A549 (cell line): ENCODE measurements at regions not wholly inside any gene's neighbourhood (a gene's known extent, or its start where the extent isn't known, plus 50 kb on each side); places are given as distances from the start of the nearest gene placed in this dataset.
A peak's percentile ranks its signal among the peaks of the same experiment; 100 is the strongest.

Experiments used
- ATAC-seq, 2 experiments: fragments of 200-7000 bp in 1 of 2; fragments of >200 bp in 1 of 2; cut with Nextera tagmentation in 1 of 2; cut with Tn5 transposase in 1 of 2; 3 replicates each; pipeline versions ENCODE4 v1.8.0 to v1.9.1; 2018 to 2020; ENCODE audit warnings: mild to moderate bottlenecking in 1 of 2, moderate library complexity in 1 of 2
- CTCF ChIA-PET: fragments of 300-600 bp; sonication (Branson Sonifier 250); formaldehyde crosslinking; extraction: SDS; loops from one replicate; lab custom pipeline; 2021; ENCODE audit warnings: antibody characterized with exemption, inconsistent platforms; lab: Yijun Ruan, JAX
- POLR2A ChIA-PET: fragments of 350-600 bp; formaldehyde crosslinking; extraction: SDS; loops from one replicate; lab custom pipeline; 2021; ENCODE audit warnings: antibody characterized with exemption, inconsistent platforms; lab: Yijun Ruan, JAX
- DNase-seq, 2 experiments: peaks; one replicate each; pipeline versions ENCODE4 v3.0.0 to v3.0.0-alpha.2; 2011 to 2016; ENCODE audit warnings: low read depth in 1 of 2, low spot score in 1 of 2
- FAIRE-seq: peaks from 2 replicates; lab custom pipeline; 2011; peaks lifted over from hg19 to GRCh38; lab: Jason Lieb, UNC
- H3K27ac ChIP-seq, 2 experiments: fragments of >200 bp; sonication (Bioruptor Twin); formaldehyde crosslinking; 3 replicates each; pipeline ENCODE4 v1.5.1; 2016 to 2017
- H3K4me1 ChIP-seq: fragments of >200 bp; sonication (Bioruptor Twin); formaldehyde crosslinking; 3 replicates; pipeline ENCODE4 v1.6.1; 2016
- H3K4me2 ChIP-seq: fragments of >200 bp; sonication (Bioruptor Twin); formaldehyde crosslinking; 3 replicates; pipeline ENCODE4 v1.6.1; 2016
- H3K4me3 ChIP-seq: fragments of >200 bp; sonication (Bioruptor Twin); formaldehyde crosslinking; 3 replicates; pipeline ENCODE4 v1.5.1; 2016
- H3K9me3 ChIP-seq: fragments of >200 bp; sonication (Bioruptor Twin); formaldehyde crosslinking; 3 replicates; pipeline ENCODE4 v1.6.1; 2016
- BHLHE40 ChIP-seq: IDR thresholded peaks from 2 replicates; pipeline ENCODE4 v1.6.1; 2012; ENCODE audit warnings: low read depth, low read length, inconsistent platforms
- CTCF ChIP-seq: fragments of >200 bp; sonication (Bioruptor Twin); formaldehyde crosslinking; IDR thresholded peaks from 3 replicates; pipeline ENCODE4 v1.5.1; 2016
- EP300 ChIP-seq, 2 experiments: fragments of >200 bp; sonication (Bioruptor Twin); formaldehyde crosslinking; IDR thresholded peaks; 2 replicates in 1 of 2; 3 replicates in 1 of 2; pipeline ENCODE4 v1.6.1; 2016 to 2017
- GATA3 ChIP-seq: IDR thresholded peaks from 2 replicates; pipeline ENCODE4 v1.6.1; 2012; ENCODE audit warnings: borderline replicate concordance
- HDAC2 ChIP-seq: fragments of 200-600 bp; sonication (generic); IDR thresholded peaks from 2 replicates; pipeline ENCODE4 v1.6.1; 2016
- HOXA7 ChIP-seq: fragments of 250-450 bp; sonication (Bioruptor Pico); IDR thresholded peaks from 2 replicates; pipeline ENCODE4 v1.5.0; 2020; ENCODE audit warnings: mild to moderate bottlenecking, moderate library complexity
- HOXB5 ChIP-seq: fragments of 250-450 bp; sonication (Bioruptor Pico); IDR thresholded peaks from 2 replicates; pipeline ENCODE4 v1.5.0; 2020; ENCODE audit warnings: mild to moderate bottlenecking, moderate library complexity
- KDM1A ChIP-seq: fragments of 200-600 bp; sonication (generic); IDR thresholded peaks from 2 replicates; pipeline ENCODE4 v1.6.1; 2016; ENCODE audit warnings: low read depth, mild to moderate bottlenecking
- MAX ChIP-seq: IDR thresholded peaks from 2 replicates; pipeline ENCODE4 v1.6.1; 2012
- PHF8 ChIP-seq: fragments of 200-600 bp; sonication (generic); IDR thresholded peaks from 2 replicates; pipeline ENCODE4 v1.6.1; 2016; ENCODE audit warnings: low read depth, mild to moderate bottlenecking, antibody characterized with exemption, moderate library complexity, borderline replicate concordance
- POLR2A ChIP-seq: IDR thresholded peaks from 2 replicates; pipeline ENCODE4 v1.6.1; 2012; ENCODE audit warnings: mild to moderate bottlenecking, low read length
- RARB ChIP-seq: fragments of 250-450 bp; sonication (Bioruptor Pico); IDR thresholded peaks from 2 replicates; pipeline ENCODE4 v1.8.0; 2021; ENCODE audit warnings: mild to moderate bottlenecking, moderate library complexity
- RCOR1 ChIP-seq: fragments of 150-350 bp; IDR thresholded peaks from 2 replicates; pipeline ENCODE4 v1.6.1; 2014; ENCODE audit warnings: antibody characterized with exemption, low read length, low read depth
- REST ChIP-seq: fragments of 200-600 bp; sonication (generic); IDR thresholded peaks from 2 replicates; pipeline ENCODE4 v1.6.1; 2016; ENCODE audit warnings: antibody characterized with exemption, mild to moderate bottlenecking, moderate library complexity
- ZFP36 ChIP-seq: fragments of 450-650 bp; IDR thresholded peaks from 2 replicates; pipeline ENCODE4 v1.6.1; 2014; ENCODE audit warnings: borderline replicate concordance; ENCODE audit not compliant: partially characterized antibody
- ZNF302 ChIP-seq: fragments of 250-450 bp; sonication (Bioruptor Pico); IDR thresholded peaks from 2 replicates; pipeline ENCODE4 v1.9.0; 2021; ENCODE audit warnings: inconsistent platforms, mild to moderate bottlenecking, moderate library complexity
- ZSCAN20 ChIP-seq: fragments of 250-450 bp; sonication (Bioruptor Pico); IDR thresholded peaks from 2 replicates; pipeline ENCODE4 v1.8.0; 2022; ENCODE audit warnings: mild to moderate bottlenecking, moderate library complexity
- WGBS: methylation state at CpG from one replicate; pipeline ENCODE4 v1.1.6; 2017; ENCODE audit errors: missing lambda C conversion rate; 5-methylcytosine and 5-hydroxymethylcytosine counted together
- TF ChIP-seq, protein P1 (sequence below): fragments of 450-650 bp; IDR thresholded peaks from 2 replicates; pipeline ENCODE4 v1.6.1; 2014; ENCODE audit warnings: antibody characterized with exemption
- TF ChIP-seq, protein P2 (sequence below): fragments of >200 bp; sonication (Bioruptor Twin); formaldehyde crosslinking; IDR thresholded peaks from 2 replicates; pipeline ENCODE4 v1.6.1; 2016

- POLR2A ChIA-PET, result no interaction called here
- no peaks in the 10 kb centered on the region for H3K4me1 ChIP-seq
- 80% methylated on average over 5 of the region's 5 CpGs for WGBS
- no peak overlapping the region for H3K4me2 ChIP-seq
- CTCF ChIA-PET, result no interaction called here
- H3K4me3 ChIP-seq, result no peak overlapping the region
- H3K9me3 ChIP-seq, result no peaks in the 10 kb centered on the region
- ATAC-seq (no peak), FAIRE-seq (no peak), DNase-seq (no peak)
- no peak overlapping the region for H3K27ac ChIP-seq
- TF ChIP-seq POLR2A, result no peak
- TF ChIP-seq MAX, result no peak
- TF ChIP-seq, protein P1, sequence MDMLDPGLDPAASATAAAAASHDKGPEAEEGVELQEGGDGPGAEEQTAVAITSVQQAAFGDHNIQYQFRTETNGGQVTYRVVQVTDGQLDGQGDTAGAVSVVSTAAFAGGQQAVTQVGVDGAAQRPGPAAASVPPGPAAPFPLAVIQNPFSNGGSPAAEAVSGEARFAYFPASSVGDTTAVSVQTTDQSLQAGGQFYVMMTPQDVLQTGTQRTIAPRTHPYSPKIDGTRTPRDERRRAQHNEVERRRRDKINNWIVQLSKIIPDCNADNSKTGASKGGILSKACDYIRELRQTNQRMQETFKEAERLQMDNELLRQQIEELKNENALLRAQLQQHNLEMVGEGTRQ, result no peak
These were observed 439.4 kb downstream of the PCNX1 start for GRCh38 chr14:71346685-71347084.

DNA sequence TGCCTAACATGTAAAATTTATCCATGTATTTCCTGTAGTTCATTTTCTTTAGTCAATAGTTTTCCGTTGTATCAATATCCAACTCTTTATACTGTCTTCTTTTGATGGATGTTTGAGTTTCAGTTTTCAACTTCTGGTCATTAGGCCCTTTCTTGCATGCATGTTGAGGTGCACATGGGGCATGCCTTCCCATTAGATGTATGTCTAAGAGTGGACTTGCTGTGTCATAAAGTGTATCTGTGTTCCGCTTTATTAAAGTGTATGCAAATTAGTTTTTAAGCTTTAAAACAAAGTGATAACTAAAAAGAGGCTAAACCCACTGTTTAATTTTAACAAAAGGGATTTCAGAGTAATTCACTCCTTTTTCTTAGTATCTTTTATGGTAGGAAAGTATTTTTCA, 441.1 kb downstream of the PCNX1 start:
- no peak for DNase-seq
- ATAC-seq, result no peak
- no peak overlapping the region for H3K4me3 ChIP-seq
- no peaks in the 10 kb centered on the region for H3K4me1 ChIP-seq
- H3K4me2 ChIP-seq, result no peak overlapping the region
- no peak for TF ChIP-seq POLR2A
- TF ChIP-seq EP300 (IDR thresholded peaks at IDR 0.05), result no peak
- no peak for TF ChIP-seq RCOR1
- TF ChIP-seq RARB (CRISPR knock-in tag), result no peak
- no peak for TF ChIP-seq KDM1A
- TF ChIP-seq PHF8, result no peak
- no peak for TF ChIP-seq GATA3
- no peak for TF ChIP-seq ZFP36
- TF ChIP-seq REST, result no peak
- no peak for TF ChIP-seq HOXA7 (CRISPR knock-in tag)
- TF ChIP-seq BHLHE40, result no peak
- no peak for TF ChIP-seq ZNF302
- no peak for TF ChIP-seq HOXB5 (CRISPR knock-in tag)
- TF ChIP-seq, protein P2, sequence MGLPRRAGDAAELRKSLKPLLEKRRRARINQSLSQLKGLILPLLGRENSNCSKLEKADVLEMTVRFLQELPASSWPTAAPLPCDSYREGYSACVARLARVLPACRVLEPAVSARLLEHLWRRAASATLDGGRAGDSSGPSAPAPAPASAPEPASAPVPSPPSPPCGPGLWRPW, result no peak
- no peak for TF ChIP-seq HDAC2
- no peak for TF ChIP-seq ZSCAN20 (CRISPR knock-in tag)
- no peak for TF ChIP-seq MAX
- no peak for TF ChIP-seq CTCF
- TF ChIP-seq, all 56 proteins: peak for 0
- peak; percentile 13 for FAIRE-seq
- Histone ChIP-seq H3K27ac (no peak overlapping the region), H3K9me3 (no peaks in the 10 kb centered on the region)
- ChIA-PET POLR2A (no interaction called here), CTCF (no interaction called here)
- 82% methylated on average over 2 of the region's 2 CpGs for WGBS
